Peyer's patch (tissue), 4 donors: ENCODE measurements at regions not wholly inside any gene's neighbourhood (a gene's known extent, or its start where the extent isn't known, plus 50 kb on each side); places are given as distances from the start of the nearest gene placed in this dataset.
"Not testable (repeated sequence)": the region's sequence is repeated elsewhere in the genome, so short reads cannot be mapped to it uniquely, and the experiment has no call there.

Experiments used
- CTCF ChIP-seq, 6 experiments: fragments of 450-650 bp in 4 of 6; fragments of 200-600 bp in 2 of 6; sonication (generic) in 1 of 6; IDR thresholded peaks; one replicate each; pipeline ENCODE4 v1.5.1; 2017 to 2019; ENCODE audit warnings: antibody characterized with exemption in 6 of 6, mild to moderate bottlenecking in 3 of 6, moderate library complexity in 1 of 6
- POLR2A ChIP-seq, 2 donors: fragments of 450-650 bp; IDR thresholded peaks; one replicate each; pipeline ENCODE4 v1.5.1; 2017; ENCODE audit warnings: antibody characterized with exemption in 2 of 2, mild to moderate bottlenecking in 2 of 2, moderate library complexity in 2 of 2

DNA sequence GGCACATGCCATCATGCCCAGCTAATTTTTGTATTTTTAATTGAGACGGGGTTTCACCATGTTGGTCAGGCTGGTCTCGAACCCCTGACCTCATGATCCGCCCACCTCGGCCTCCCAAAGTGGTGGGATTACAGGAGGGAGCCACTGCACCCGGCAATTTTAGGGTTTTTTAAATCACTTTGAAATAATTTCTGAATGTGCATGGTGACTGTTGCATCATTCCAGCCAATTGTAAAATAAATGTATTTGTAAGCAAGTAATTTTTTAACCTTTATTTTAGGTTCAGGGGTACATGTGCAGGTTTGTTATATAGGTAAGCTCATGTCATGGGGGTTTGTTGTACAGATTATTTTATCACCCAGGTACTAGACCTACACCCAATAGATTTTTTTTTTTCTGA lies 56.0 kb upstream of the LMO2 start:
- TF ChIP-seq CTCF, POLR2A (IDR thresholded peaks at IDR 0.05): not testable (repeated sequence)
